GM23338 (cell line): ENCODE measurements at regions not wholly inside any gene's neighbourhood (a gene's known extent, or its start where the extent isn't known, plus 50 kb on each side); places are given as distances from the start of the nearest gene placed in this dataset.

Source experiments
- ATAC-seq: fragments of 200-7000 bp; cut with Tn5 transposase; 3 replicates; pipeline ENCODE4 v1.9.1; 2020
- DNase-seq: peaks from one replicate; pipeline ENCODE4 v3.0.0-alpha.2; 2015; ENCODE audit warnings: low spot score
- H2AFZ ChIP-seq: fragments of 200-600 bp; sonication (generic); 2 replicates; pipeline ENCODE4 v1.8.0; 2016; ENCODE audit warnings: antibody characterized with exemption, mild to moderate bottlenecking, moderate library complexity
- H3F3A ChIP-seq: fragments of 200-600 bp; sonication (generic); replicated peaks from 2 replicates; pipeline ENCODE4 v1.8.0; 2017; ENCODE audit warnings: antibody characterized with exemption, mixed run types, low read depth
- H3K27ac ChIP-seq: fragments of 200-600 bp; sonication (generic); 2 replicates; pipeline ENCODE4 v1.6.1; 2016; ENCODE audit warnings: low read depth
- H3K27me3 ChIP-seq: fragments of 200-600 bp; sonication (generic); 2 replicates; pipeline ENCODE4 v1.8.0; 2016; ENCODE audit warnings: mild to moderate bottlenecking, mixed run types, moderate library complexity; ENCODE audit not compliant: insufficient read depth
- H3K36me3 ChIP-seq: fragments of 200-600 bp; sonication (generic); 2 replicates; pipeline ENCODE4 v1.8.0; 2016; ENCODE audit warnings: mild to moderate bottlenecking; ENCODE audit not compliant: insufficient read depth
- H3K4me1 ChIP-seq: fragments of 200-600 bp; sonication (generic); 2 replicates; pipeline ENCODE4 v1.8.0; 2016; ENCODE audit warnings: mild to moderate bottlenecking, moderate library complexity; ENCODE audit not compliant: insufficient read depth
- H3K4me2 ChIP-seq: fragments of 200-600 bp; sonication (generic); 2 replicates; pipeline ENCODE4 v1.7.1; 2017; ENCODE audit warnings: mixed run types
- H3K4me3 ChIP-seq: fragments of 200-600 bp; sonication (generic); 2 replicates; pipeline ENCODE4 v1.6.1; 2016; ENCODE audit warnings: mixed run types
- H3K79me2 ChIP-seq: fragments of 200-600 bp; sonication (generic); replicated peaks from 2 replicates; pipeline ENCODE4 v1.8.0; 2017; ENCODE audit warnings: mild to moderate bottlenecking; ENCODE audit not compliant: insufficient read depth
- H3K9me2 ChIP-seq: fragments of 200-600 bp; sonication (generic); 2 replicates; pipeline ENCODE4 v1.8.0; 2017; ENCODE audit not compliant: insufficient read depth
- H4K20me1 ChIP-seq: fragments of 200-600 bp; sonication (generic); replicated peaks from 2 replicates; pipeline ENCODE4 v1.8.0; 2017; ENCODE audit warnings: mild to moderate bottlenecking; ENCODE audit not compliant: insufficient read depth
- H3K27ac Mint-ChIP-seq: 2 replicates; pipeline ENCODE4 v1.8.0; 2020; ENCODE audit warnings: inconsistent platforms, mild to moderate bottlenecking, moderate library complexity, mixed read lengths
- H3K27me3 Mint-ChIP-seq: 3 replicates; pipeline ENCODE4 v1.8.0; 2022; ENCODE audit warnings: low read depth, mild to moderate bottlenecking, moderate library complexity, mixed read lengths, inconsistent platforms; ENCODE audit not compliant: insufficient read depth, poor library complexity
- H3K36me3 Mint-ChIP-seq: 3 replicates; pipeline ENCODE4 v1.8.0; 2021; ENCODE audit warnings: low read depth, mild to moderate bottlenecking, inconsistent platforms, moderate library complexity, mixed read lengths
- H3K4me1 Mint-ChIP-seq: 3 replicates; pipeline ENCODE4 v1.8.0; 2020; ENCODE audit warnings: mild to moderate bottlenecking, inconsistent platforms, mixed read lengths
- H3K4me3 Mint-ChIP-seq: 3 replicates; pipeline ENCODE4 v1.8.0; 2021; ENCODE audit warnings: moderate library complexity, mild to moderate bottlenecking, inconsistent platforms, mixed read lengths
- H3K9me3 Mint-ChIP-seq: 3 replicates; pipeline ENCODE4 v1.8.0; 2020; ENCODE audit warnings: moderate library complexity, mild to moderate bottlenecking, inconsistent platforms, mixed read lengths
- CREB1 ChIP-seq: fragments of 250-450 bp; sonication (Bioruptor Pico); IDR thresholded peaks from 2 replicates; pipeline ENCODE4 v1.5.0; 2020; ENCODE audit warnings: low read depth, mild to moderate bottlenecking, moderate library complexity
- CTCF ChIP-seq, 2 experiments: fragments of 200-600 bp in 1 of 2; sonication (generic) in 1 of 2; conservative IDR thresholded peaks; 2 replicates each; pipeline versions ENCODE4 v1.5.1 to v1.6.1; 2016 to 2017; ENCODE audit warnings: antibody characterized with exemption in 2 of 2, low read depth in 2 of 2, mild to moderate bottlenecking in 2 of 2, moderate library complexity in 1 of 2
- ETS1 ChIP-seq: IDR thresholded peaks from 2 replicates; pipeline ENCODE4 v1.6.1; 2016; ENCODE audit warnings: antibody characterized with exemption
- EZH2 ChIP-seq: fragments of 200-600 bp; sonication (generic); IDR thresholded peaks from one replicate; pipeline ENCODE4 v1.8.0; 2017; ENCODE audit warnings: antibody characterized with exemption, mild to moderate bottlenecking, low read depth; ENCODE audit not compliant: unreplicated experiment
- EZH2phosphoT487 ChIP-seq: fragments of 200-600 bp; sonication (generic); IDR thresholded peaks from one replicate; pipeline ENCODE4 v1.8.1; 2018; ENCODE audit warnings: antibody characterized with exemption; ENCODE audit not compliant: unreplicated experiment
- JUNB ChIP-seq: IDR thresholded peaks from one replicate; pipeline ENCODE4 v1.6.1; 2016; ENCODE audit warnings: antibody characterized with exemption; ENCODE audit not compliant: unreplicated experiment
- NANOG ChIP-seq: IDR thresholded peaks from 2 replicates; pipeline ENCODE4 v1.6.1; 2016; ENCODE audit warnings: antibody characterized with exemption, borderline replicate concordance
- REST ChIP-seq: IDR thresholded peaks from one replicate; pipeline ENCODE4 v1.6.1; 2018; ENCODE audit warnings: antibody characterized with exemption; ENCODE audit not compliant: unreplicated experiment
- STAT1 ChIP-seq: IDR thresholded peaks from one replicate; pipeline ENCODE4 v1.6.1; 2016; ENCODE audit warnings: antibody characterized with exemption; ENCODE audit not compliant: unreplicated experiment
- ZNF114 ChIP-seq: fragments of 250-450 bp; sonication (Bioruptor Pico); IDR thresholded peaks from 2 replicates; pipeline ENCODE4 v1.5.0; 2020; ENCODE audit warnings: mild to moderate bottlenecking, moderate library complexity
- ZNF331 ChIP-seq: fragments of 250-450 bp; sonication (Bioruptor Pico); IDR thresholded peaks from 2 replicates; pipeline ENCODE4 v1.5.0; 2020; ENCODE audit warnings: low read depth, mild to moderate bottlenecking, moderate library complexity
- TF ChIP-seq, protein P1 (sequence below): fragments of 250-450 bp; sonication (Bioruptor Pico); IDR thresholded peaks from 2 replicates; pipeline ENCODE4 v1.5.0; 2020; ENCODE audit warnings: mild to moderate bottlenecking, moderate library complexity

- TF ChIP-seq REST = no peak
- no peak for TF ChIP-seq CTCF (conservative IDR thresholded peaks at IDR 0.05; ENCODE audit: low read depth in 2 of 2)
- no peak for TF ChIP-seq CREB1 (CRISPR knock-in tag)
- no peak for TF ChIP-seq ZNF331 (CRISPR knock-in tag)
- no peak for TF ChIP-seq NANOG
- no peak for TF ChIP-seq EZH2
- TF ChIP-seq JUNB = no peak
- TF ChIP-seq ZNF114 (CRISPR knock-in tag) = no peak
Observed at GRCh38 chr5:9784231-9784630, 154.1 kb upstream of the TAS2R1 start (continued).

DNA sequence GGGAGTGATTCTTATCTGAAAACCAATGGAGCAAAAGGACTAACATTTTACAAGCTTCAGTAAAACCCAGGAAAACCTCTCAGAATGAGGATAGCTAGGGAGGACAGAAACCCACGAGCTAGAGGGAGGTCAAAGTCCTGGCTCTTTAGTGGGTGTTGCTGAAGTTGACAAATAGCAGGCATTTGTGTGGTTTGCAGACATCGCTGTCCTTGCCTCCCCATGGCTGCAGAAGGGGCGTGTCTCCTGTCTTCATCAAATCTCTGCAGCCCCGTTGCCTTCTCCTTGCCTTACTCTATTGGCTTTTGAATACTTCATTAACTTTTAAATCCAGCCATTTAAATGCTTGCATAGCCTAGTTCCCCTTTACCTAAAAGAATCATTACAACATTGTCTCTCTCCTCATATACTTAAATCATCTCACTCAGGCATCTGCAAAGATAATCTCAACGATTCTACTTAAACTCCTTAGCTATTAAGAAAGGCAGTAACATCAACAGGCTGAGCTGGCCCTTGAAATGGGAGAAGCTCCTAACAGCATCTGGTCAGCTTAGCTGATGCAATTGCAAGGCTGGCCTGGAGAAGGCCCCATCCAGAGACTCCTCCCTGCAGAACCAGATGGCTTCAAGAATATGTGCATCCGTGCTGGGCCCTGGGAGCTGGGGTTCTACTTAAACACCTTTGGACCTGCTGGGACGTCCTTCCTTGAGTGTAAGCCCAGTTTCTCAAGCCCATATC lies 152.8 kb upstream of the TAS2R1 start:
- peaks cover 4% of the 10 kb centered on the region for H3K4me1 Mint-ChIP-seq
- Histone ChIP-seq H3F3A (no peaks in the 10 kb centered on the region), H3K27ac (no peak overlapping the region), H3K79me2 (no peaks in the 10 kb centered on the region), H4K20me1 (no peaks in the 10 kb centered on the region), H3K36me3 (no peaks in the 10 kb centered on the region), H3K4me3 (no peak overlapping the region), H2AFZ (peak overlapping the region; percentile 84), H3K27me3 (no peaks in the 10 kb centered on the region), H3K9me2 (0 out of 2 replicates have a peak, but pooled peaks cover 7% of the 10 kb centered on the region), H3K4me2 (no peak overlapping the region), H3K4me1 (peaks cover 6% of the 10 kb centered on the region; the same call in 1 of the 2 replicates)
- peaks cover 4% of the 10 kb centered on the region for H3K9me3 Mint-ChIP-seq
- ATAC-seq = no peak
- peak; percentile 18 for DNase-seq
- peaks cover 3% of the 10 kb centered on the region; the same call in 1 of the 3 replicates for H3K36me3 Mint-ChIP-seq
- no peak overlapping the region for H3K27ac Mint-ChIP-seq
- no peak overlapping the region for H3K4me3 Mint-ChIP-seq
- no peaks in the 10 kb centered on the region for H3K27me3 Mint-ChIP-seq
- TF ChIP-seq NANOG = no peak
- no peak for TF ChIP-seq ZNF114 (CRISPR knock-in tag)
- TF ChIP-seq ETS1 = no peak
- no peak for TF ChIP-seq EZH2phosphoT487
- no peak for TF ChIP-seq CREB1 (CRISPR knock-in tag)
- no peak for TF ChIP-seq STAT1
- TF ChIP-seq, protein P1, sequence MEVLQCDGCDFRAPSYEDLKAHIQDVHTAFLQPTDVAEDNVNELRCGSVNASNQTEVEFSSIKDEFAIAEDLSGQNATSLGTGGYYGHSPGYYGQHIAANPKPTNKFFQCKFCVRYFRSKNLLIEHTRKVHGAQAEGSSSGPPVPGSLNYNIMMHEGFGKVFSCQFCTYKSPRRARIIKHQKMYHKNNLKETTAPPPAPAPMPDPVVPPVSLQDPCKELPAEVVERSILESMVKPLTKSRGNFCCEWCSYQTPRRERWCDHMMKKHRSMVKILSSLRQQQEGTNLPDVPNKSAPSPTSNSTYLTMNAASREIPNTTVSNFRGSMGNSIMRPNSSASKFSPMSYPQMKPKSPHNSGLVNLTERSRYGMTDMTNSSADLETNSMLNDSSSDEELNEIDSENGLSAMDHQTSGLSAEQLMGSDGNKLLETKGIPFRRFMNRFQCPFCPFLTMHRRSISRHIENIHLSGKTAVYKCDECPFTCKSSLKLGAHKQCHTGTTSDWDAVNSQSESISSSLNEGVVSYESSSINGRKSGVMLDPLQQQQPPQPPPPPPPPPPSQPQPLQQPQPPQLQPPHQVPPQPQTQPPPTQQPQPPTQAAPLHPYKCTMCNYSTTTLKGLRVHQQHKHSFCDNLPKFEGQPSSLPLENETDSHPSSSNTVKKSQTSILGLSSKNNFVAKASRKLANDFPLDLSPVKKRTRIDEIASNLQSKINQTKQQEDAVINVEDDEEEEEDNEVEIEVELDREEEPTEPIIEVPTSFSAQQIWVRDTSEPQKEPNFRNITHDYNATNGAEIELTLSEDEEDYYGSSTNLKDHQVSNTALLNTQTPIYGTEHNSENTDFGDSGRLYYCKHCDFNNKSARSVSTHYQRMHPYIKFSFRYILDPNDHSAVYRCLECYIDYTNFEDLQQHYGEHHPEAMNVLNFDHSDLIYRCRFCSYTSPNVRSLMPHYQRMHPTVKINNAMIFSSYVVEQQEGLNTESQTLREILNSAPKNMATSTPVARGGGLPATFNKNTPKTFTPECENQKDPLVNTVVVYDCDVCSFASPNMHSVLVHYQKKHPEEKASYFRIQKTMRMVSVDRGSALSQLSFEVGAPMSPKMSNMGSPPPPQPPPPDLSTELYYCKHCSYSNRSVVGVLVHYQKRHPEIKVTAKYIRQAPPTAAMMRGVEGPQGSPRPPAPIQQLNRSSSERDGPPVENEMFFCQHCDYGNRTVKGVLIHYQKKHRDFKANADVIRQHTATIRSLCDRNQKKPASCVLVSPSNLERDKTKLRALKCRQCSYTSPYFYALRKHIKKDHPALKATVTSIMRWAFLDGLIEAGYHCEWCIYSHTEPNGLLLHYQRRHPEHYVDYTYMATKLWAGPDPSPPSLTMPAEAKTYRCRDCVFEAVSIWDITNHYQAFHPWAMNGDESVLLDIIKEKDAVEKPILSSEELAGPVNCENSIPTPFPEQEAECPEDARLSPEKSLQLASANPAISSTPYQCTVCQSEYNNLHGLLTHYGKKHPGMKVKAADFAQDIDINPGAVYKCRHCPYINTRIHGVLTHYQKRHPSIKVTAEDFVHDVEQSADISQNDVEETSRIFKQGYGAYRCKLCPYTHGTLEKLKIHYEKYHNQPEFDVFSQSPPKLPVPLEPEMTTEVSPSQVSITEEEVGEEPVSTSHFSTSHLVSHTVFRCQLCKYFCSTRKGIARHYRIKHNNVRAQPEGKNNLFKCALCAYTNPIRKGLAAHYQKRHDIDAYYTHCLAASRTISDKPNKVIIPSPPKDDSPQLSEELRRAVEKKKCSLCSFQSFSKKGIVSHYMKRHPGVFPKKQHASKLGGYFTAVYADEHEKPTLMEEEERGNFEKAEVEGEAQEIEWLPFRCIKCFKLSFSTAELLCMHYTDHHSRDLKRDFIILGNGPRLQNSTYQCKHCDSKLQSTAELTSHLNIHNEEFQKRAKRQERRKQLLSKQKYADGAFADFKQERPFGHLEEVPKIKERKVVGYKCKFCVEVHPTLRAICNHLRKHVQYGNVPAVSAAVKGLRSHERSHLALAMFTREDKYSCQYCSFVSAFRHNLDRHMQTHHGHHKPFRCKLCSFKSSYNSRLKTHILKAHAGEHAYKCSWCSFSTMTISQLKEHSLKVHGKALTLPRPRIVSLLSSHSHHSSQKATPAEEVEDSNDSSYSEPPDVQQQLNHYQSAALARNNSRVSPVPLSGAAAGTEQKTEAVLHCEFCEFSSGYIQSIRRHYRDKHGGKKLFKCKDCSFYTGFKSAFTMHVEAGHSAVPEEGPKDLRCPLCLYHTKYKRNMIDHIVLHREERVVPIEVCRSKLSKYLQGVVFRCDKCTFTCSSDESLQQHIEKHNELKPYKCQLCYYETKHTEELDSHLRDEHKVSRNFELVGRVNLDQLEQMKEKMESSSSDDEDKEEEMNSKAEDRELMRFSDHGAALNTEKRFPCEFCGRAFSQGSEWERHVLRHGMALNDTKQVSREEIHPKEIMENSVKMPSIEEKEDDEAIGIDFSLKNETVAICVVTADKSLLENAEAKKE (CRISPR knock-in tag) = peak; percentile 63; the same call in 1 of the 2 replicates
